CD4-positive, alpha-beta T cell (primary cell): ENCODE measurements at regions not wholly inside any gene's neighbourhood (a gene's known extent, or its start where the extent isn't known, plus 50 kb on each side); places are given as distances from the start of the nearest gene placed in this dataset.

ENCODE experiments used
- ATAC-seq: fragments of 200-7000 bp; cut with Tn5 transposase; one replicate; pipeline ENCODE4 v1.10.0; 2022; ENCODE audit warnings: mild to moderate bottlenecking; ENCODE audit not compliant: poor library complexity
- CTCF ChIA-PET: fragments of 350-600 bp; sonication (Branson Sonifier 250); formaldehyde crosslinking; loops from one replicate; lab custom pipeline; 2021; ENCODE audit warnings: antibody characterized with exemption, inconsistent platforms; lab: Charles Lee
- POLR2A ChIA-PET: fragments of 350-600 bp; sonication (Branson Sonifier 250); formaldehyde crosslinking; loops from one replicate; lab custom pipeline; 2021; ENCODE audit warnings: antibody characterized with exemption, inconsistent platforms; lab: Charles Lee
- DNase-seq, 14 experiments: peaks; one replicate each; pipeline ENCODE4 v3.0.0-alpha.2; 2013 to 2020; ENCODE audit warnings: mixed read lengths in 2 of 14
- H3K27ac ChIP-seq, 2 donors: one replicate each; pipeline versions ENCODE4 v1.5.1 to v1.7.0; 2013; ENCODE audit warnings: low read length in 2 of 2, low read depth in 1 of 2, mild to moderate bottlenecking in 1 of 2
- H3K27me3 ChIP-seq, 2 experiments: 1 replicate in 1 of 2; 2 replicates in 1 of 2; pipeline versions ENCODE4 v1.6.1 to v1.7.0; 2013; ENCODE audit warnings: low read length in 2 of 2, control low read depth in 1 of 2, mild to moderate bottlenecking in 1 of 2, moderate library complexity in 1 of 2; ENCODE audit not compliant: insufficient read depth in 2 of 2, control insufficient read depth in 1 of 2
- H3K36me3 ChIP-seq: one replicate; pipeline ENCODE4 v1.6.1; 2013; ENCODE audit warnings: low read length, control low read depth; ENCODE audit not compliant: insufficient read depth
- H3K4me1 ChIP-seq: one replicate; pipeline ENCODE4 v1.6.1; 2013; ENCODE audit warnings: low read length, control low read depth; ENCODE audit not compliant: insufficient read depth
- H3K4me3 ChIP-seq: one replicate; pipeline ENCODE4 v1.5.1; 2013; ENCODE audit warnings: mild to moderate bottlenecking, low read length, moderate library complexity
- H3K9me3 ChIP-seq, 2 experiments: 1 replicate in 1 of 2; 2 replicates in 1 of 2; pipeline versions ENCODE4 v1.6.1 to v1.7.0; 2013; ENCODE audit warnings: low read length in 2 of 2, mild to moderate bottlenecking in 2 of 2, control low read depth in 1 of 2, moderate library complexity in 1 of 2; ENCODE audit not compliant: control insufficient read depth in 1 of 2, insufficient read depth in 1 of 2
- H3K27ac Mint-ChIP-seq: one replicate; pipeline ENCODE4 v1.8.0; 2020; ENCODE audit warnings: mixed read lengths
- H3K27me3 Mint-ChIP-seq: one replicate; pipeline ENCODE4 v1.8.0; 2021; ENCODE audit warnings: mixed read lengths
- H3K36me3 Mint-ChIP-seq: one replicate; pipeline ENCODE4 v1.8.0; 2021; ENCODE audit warnings: low read depth, mixed read lengths
- H3K4me1 Mint-ChIP-seq: one replicate; pipeline ENCODE4 v1.8.0; 2021; ENCODE audit warnings: low read depth, mixed read lengths
- H3K4me3 Mint-ChIP-seq: one replicate; pipeline ENCODE4 v1.8.0; 2020; ENCODE audit warnings: mild to moderate bottlenecking, mixed read lengths
- H3K9me3 Mint-ChIP-seq: one replicate; pipeline ENCODE4 v1.8.0; 2020; ENCODE audit warnings: mixed read lengths
- CTCF ChIP-seq: fragments of 200-600 bp; IDR thresholded peaks from one replicate; pipeline ENCODE4 v1.8.0; 2022; ENCODE audit warnings: antibody characterized with exemption, mild to moderate bottlenecking
- intact Hi-C, 2 experiments: fragments of 100-400 bp; cut with DNase I in 1 of 2; cut with micrococcal nuclease in 1 of 2; formaldehyde crosslinking; loops; one replicate each; pipeline versions ENCODE4 v1.15.1 to v1.9.0; 2023 to 2025; cut with DNase I, micrococcal nuclease

- Mint-ChIP-seq H3K27me3 (no peaks in the 10 kb centered on the region), H3K9me3 (no peaks in the 10 kb centered on the region), H3K4me3 (no peak overlapping the region), H3K27ac (no peak overlapping the region), H3K4me1 (no peaks in the 10 kb centered on the region), H3K36me3 (no peaks in the 10 kb centered on the region)
- H3K27ac ChIP-seq, result no peak overlapping the region
- H3K4me1 ChIP-seq, result no peaks in the 10 kb centered on the region
- TF ChIP-seq CTCF, result no peak
- DNase-seq (no peak), ATAC-seq (no peak)
- no peaks in the 10 kb centered on the region for H3K9me3 ChIP-seq
- H3K36me3 ChIP-seq, result no peaks in the 10 kb centered on the region
- H3K27me3 ChIP-seq, result no peaks in the 10 kb centered on the region
- intact Hi-C loops, result no loop called here
- POLR2A ChIA-PET, result no interaction called here
- no peak overlapping the region for H3K4me3 ChIP-seq
- CTCF ChIA-PET, result interaction anchor here (1.0 kb wide), 1 partner anchor 28 kb away, joined by 3 read pairs; no protein-coding TSS in a partner anchor
Measured at GRCh38 chr7:16025696-16026095, 339.2 kb upstream of the MEOX2 start.

- no peaks in the 10 kb centered on the region for H3K4me1 ChIP-seq
- H3K27ac ChIP-seq, result no peak overlapping the region
- POLR2A ChIA-PET, result no interaction called here
- H3K36me3 ChIP-seq, result no peaks in the 10 kb centered on the region
- H3K27me3 Mint-ChIP-seq, result no peaks in the 10 kb centered on the region
- H3K4me3 Mint-ChIP-seq, result no peak overlapping the region
- CTCF ChIA-PET, result no interaction called here
- no peak overlapping the region for H3K27ac Mint-ChIP-seq
- H3K4me1 Mint-ChIP-seq, result no peaks in the 10 kb centered on the region
- peaks cover 2% of the 10 kb centered on the region for H3K9me3 Mint-ChIP-seq
- no peak for DNase-seq
- H3K9me3 ChIP-seq, result no peaks in the 10 kb centered on the region
- intact Hi-C loops, result no loop called here
- TF ChIP-seq CTCF, result no peak
- H3K4me3 ChIP-seq, result no peak overlapping the region
- no peaks in the 10 kb centered on the region for H3K36me3 Mint-ChIP-seq
- no peak for ATAC-seq
- no peaks in the 10 kb centered on the region for H3K27me3 ChIP-seq
Measured at GRCh38 chr7:16023503-16023902, 337.0 kb upstream of the MEOX2 start.

GRCh38 chr7:16023046-16023445, 336.6 kb upstream of the MEOX2 start:
- Histone ChIP-seq H3K4me1 (no peaks in the 10 kb centered on the region), H3K27ac (no peak overlapping the region), H3K4me3 (no peak overlapping the region), H3K27me3 (no peaks in the 10 kb centered on the region), H3K36me3 (no peaks in the 10 kb centered on the region), H3K9me3 (no peaks in the 10 kb centered on the region)
- H3K27ac Mint-ChIP-seq, result no peak overlapping the region
- no peak for ATAC-seq
- H3K4me1 Mint-ChIP-seq, result no peaks in the 10 kb centered on the region
- no peaks in the 10 kb centered on the region for H3K27me3 Mint-ChIP-seq
- intact Hi-C loops, result no loop called here
- CTCF ChIA-PET, result no interaction called here
- H3K4me3 Mint-ChIP-seq, result no peak overlapping the region
- TF ChIP-seq CTCF, result no peak
- peaks cover 2% of the 10 kb centered on the region for H3K9me3 Mint-ChIP-seq
- POLR2A ChIA-PET, result no interaction called here
- no peaks in the 10 kb centered on the region for H3K36me3 Mint-ChIP-seq
- no peak for DNase-seq
